SK-MEL-5 (cell line): ENCODE measurements at regions not wholly inside any gene's neighbourhood (a gene's known extent, or its start where the extent isn't known, plus 50 kb on each side); places are given as distances from the start of the nearest gene placed in this dataset.
"Not testable (repeated sequence)": the region's sequence is repeated elsewhere in the genome, so short reads cannot be mapped to it uniquely, and the experiment has no call there.

ENCODE experiments used
- DNase-seq: peaks from one replicate; pipeline ENCODE4 v3.0.0-alpha.2; 2016; ENCODE audit warnings: low read depth, low spot score
- in situ Hi-C: cut with HindIII; loops from 2 replicates; pipeline ENCODE4 v1.10.0; 2016; ENCODE audit warnings: low sequenced_read_pairs, high pct_unique_total_duplicates, low pct_unique_long_range_greater_than_20kb

DNA sequence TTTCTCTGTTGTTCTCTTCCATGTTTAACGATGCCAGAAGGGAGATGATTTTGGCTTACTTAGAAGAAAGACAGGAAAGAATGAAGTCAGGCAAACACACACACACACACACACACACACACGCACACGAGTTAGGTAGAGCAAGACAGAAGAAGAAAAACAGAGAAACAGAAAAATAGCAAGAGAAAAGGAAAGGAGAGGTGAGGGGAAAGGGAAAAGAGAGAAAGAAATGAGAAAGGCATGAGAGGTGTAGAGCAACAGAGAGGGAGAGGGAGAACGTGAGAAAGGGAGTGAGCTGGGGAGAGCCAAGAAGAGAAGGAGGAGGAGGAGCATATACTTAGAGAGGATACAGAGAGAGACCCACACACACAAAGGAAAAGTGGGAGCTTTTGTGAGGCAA lies 385.3 kb downstream of the DOK5 start:
- no peak for DNase-seq
- in situ Hi-C loops: no loop called here

DNA sequence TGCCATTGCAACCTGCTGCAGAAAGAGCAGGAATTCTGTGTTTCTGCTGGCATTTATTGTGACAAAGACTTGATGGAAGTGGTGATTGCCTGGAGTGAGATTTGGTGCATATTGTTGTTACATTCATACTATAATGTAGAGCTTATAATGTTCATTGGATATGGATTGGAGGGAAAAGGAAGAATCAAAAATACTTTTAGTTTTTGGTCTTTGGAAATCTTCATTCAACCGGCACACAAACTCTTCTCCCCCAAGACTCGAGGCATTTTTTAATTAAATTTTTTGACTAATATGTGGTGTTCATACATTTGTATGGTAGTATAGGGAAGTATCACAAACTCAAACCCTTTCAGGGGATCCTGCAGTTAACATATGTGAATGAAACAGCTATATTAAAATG lies 380.8 kb downstream of the DOK5 start:
- no peak for DNase-seq
- in situ Hi-C loops: no loop called here

- no peak for DNase-seq
- in situ Hi-C loops: no loop called here
These were observed 374.3 kb downstream of the DOK5 start for GRCh38 chr20:54849741-54850140.

DNA sequence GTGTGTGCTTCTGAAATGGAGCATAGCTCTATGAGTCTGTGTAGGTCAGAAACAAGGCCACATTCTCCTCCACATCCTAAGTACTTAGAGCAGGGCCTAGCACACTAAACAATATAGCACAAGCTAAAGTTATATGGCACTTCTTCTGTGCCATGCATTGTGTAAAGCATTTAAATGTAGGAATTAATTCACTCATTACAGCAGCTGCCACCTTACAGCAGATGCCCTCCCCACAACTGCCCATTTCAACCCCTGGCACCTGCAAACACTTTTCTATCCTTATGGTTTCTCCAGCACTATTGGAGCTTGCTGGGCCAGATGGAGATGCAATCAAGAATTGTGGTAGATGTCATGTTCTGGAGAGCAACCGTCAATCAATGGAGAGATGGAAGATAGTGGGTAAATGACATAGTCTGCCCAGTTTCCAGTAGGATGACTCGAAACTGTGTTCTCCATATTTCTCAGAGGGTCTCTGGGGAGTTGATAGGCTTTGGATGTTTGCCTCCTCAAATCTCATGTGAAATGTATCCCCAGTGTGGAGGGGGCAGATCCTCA lies 373.7 kb downstream of the DOK5 start:
- in situ Hi-C loops: no loop called here
- no peak for DNase-seq

GRCh38 chr20:54848262-54848661 lies 372.9 kb downstream of the DOK5 start:
- in situ Hi-C loops: no loop called here
- DNase-seq: no peak

GRCh38 chr20:54846948-54847347 lies 371.6 kb downstream of the DOK5 start:
- in situ Hi-C loops: no loop called here
- no peak for DNase-seq

GRCh38 chr20:54844346-54844745 lies 369.0 kb downstream of the DOK5 start:
- no peak for DNase-seq

GRCh38 chr20:54843865-54844264 lies 368.5 kb downstream of the DOK5 start:
- in situ Hi-C loops: no loop called here

More at GRCh38 chr20:54844346-54844745, 369.0 kb downstream of the DOK5 start:
- in situ Hi-C loops: no loop called here

GRCh38 chr20:54843431-54843830 lies 368.0 kb downstream of the DOK5 start:
- DNase-seq: no peak
- in situ Hi-C loops: no loop called here

More at GRCh38 chr20:54843865-54844264, 368.5 kb downstream of the DOK5 start:
- no peak for DNase-seq

GRCh38 chr20:54839224-54839623 lies 363.8 kb downstream of the DOK5 start:
- in situ Hi-C loops: no loop called here
- no peak for DNase-seq

DNA sequence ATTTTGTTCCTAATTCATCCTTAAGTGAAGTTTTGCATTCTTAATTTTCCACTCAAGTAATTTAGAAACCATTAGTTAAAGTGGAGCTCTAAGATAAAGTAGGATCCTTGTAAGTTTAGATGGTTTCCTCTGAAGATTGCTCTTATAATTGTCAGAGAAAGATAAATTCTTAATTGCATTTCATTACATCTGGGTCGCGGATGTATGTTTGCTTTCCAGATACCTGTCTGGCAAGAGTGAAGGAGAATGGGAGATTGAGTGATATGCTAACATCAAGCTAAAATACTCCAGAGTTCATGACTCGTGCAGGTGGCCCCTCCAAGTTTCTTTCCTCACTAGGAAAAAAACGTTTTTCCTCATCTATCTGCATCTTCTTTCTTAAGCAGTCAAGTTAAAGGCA lies 361.8 kb downstream of the DOK5 start:
- in situ Hi-C loops: no loop called here
- no peak for DNase-seq

- in situ Hi-C loops: no loop called here
These were observed 347.0 kb downstream of the DOK5 start for GRCh38 chr20:54822386-54822785.

GRCh38 chr20:54820392-54820791 lies 345.0 kb downstream of the DOK5 start:
- in situ Hi-C loops: no loop called here

More at GRCh38 chr20:54822386-54822785, 347.0 kb downstream of the DOK5 start:
- DNase-seq: no peak

GRCh38 chr20:54806462-54806861 lies 331.1 kb downstream of the DOK5 start:
- DNase-seq: no peak
- in situ Hi-C loops: no loop called here

More at GRCh38 chr20:54820392-54820791, 345.0 kb downstream of the DOK5 start:
- no peak for DNase-seq

GRCh38 chr20:54794874-54795273 lies 319.5 kb downstream of the DOK5 start:
- no peak for DNase-seq
- in situ Hi-C loops: no loop called here

DNA sequence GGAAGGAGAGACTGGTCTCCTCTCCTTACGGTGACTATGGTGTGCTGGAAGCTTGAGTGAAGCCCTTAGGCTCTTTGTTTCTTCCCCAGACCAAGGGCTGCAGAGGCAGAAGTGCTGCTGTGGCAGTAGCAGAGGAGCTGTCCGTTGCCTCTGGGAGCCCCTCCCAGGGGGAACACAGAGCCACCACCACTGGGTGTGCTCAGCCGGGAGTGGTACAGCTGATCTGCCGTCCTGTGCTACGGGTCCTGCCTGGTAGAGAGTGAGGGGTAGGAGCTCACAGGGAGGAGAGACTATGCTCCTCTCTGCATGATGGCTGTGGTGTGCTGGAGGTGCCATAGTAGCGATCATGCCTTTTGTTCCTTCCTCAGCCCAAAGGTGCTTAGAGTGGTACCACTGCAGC lies 318.7 kb downstream of the DOK5 start:
- in situ Hi-C loops: no loop called here
- DNase-seq: no peak

- DNase-seq: no peak
- in situ Hi-C loops: no loop called here
These were observed 318.0 kb downstream of the DOK5 start for GRCh38 chr20:54793291-54793992.

DNA sequence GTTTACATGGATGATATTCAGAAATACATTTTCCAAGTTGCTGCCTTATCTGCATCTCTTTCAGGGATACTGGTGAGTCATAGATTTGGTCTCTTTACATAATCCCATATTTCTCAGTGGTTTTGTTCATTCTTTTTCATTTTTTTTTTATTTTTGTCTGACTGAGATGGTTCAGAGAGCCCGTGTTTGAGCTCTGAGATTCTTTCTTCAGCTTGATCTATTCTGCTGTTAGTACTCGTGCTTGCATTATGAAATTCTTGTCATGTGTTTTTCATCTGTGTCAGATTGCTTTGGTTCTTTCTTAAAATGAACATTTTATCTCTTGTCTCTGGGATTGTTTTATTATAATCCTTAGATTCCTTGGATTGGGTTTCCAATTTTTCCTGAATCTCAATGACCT lies 317.3 kb downstream of the DOK5 start:
- in situ Hi-C loops: no loop called here
- DNase-seq: no peak

- in situ Hi-C loops, DNase-seq: not testable (repeated sequence)
These were observed 312.9 kb downstream of the DOK5 start for GRCh38 chr20:54788260-54788659.
